ENCODE measurements at regions not wholly inside any gene's neighbourhood (a gene's known extent, or its start where the extent isn't known, plus 50 kb on each side); places are given as distances from the start of the nearest gene placed in this dataset.

DNA sequence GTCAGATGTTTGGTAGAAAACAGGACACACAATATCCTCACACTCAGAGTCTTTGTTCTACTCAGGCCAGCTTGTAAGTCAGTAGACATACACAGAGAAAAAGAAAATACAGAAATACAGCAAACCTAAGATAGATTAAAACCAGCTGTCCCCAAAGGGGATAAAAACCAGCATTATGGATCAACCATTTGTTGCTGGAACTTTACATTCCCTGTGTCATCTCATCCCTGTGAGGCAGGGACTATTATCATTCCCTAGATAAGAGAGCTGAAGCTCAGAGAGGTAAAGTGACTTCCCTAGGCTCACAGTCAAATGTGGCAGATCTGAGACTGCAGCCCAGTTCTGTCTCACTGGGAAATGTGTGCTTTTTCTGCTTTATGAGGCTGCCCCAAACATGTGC, 80.7 kb downstream of the DMRTA2 start:
- Histone ChIP-seq H3K36me3 (no peaks in the 10 kb centered on the region), H3K9me3 (replicated peaks) (peaks cover 12% of the 10 kb centered on the region), H3K27me3 (ENCODE audit: low read depth) (peaks cover 97% of the 10 kb centered on the region), H3K4me1 (no peaks in the 10 kb centered on the region), H3K4me3 (no peak overlapping the region), H3K27ac (replicated peaks) (no peak overlapping the region)
- intact Hi-C loops (cut with micrococcal nuclease) = no loop called here
- DNase-seq = no peak
- TF ChIP-seq, protein P1, sequence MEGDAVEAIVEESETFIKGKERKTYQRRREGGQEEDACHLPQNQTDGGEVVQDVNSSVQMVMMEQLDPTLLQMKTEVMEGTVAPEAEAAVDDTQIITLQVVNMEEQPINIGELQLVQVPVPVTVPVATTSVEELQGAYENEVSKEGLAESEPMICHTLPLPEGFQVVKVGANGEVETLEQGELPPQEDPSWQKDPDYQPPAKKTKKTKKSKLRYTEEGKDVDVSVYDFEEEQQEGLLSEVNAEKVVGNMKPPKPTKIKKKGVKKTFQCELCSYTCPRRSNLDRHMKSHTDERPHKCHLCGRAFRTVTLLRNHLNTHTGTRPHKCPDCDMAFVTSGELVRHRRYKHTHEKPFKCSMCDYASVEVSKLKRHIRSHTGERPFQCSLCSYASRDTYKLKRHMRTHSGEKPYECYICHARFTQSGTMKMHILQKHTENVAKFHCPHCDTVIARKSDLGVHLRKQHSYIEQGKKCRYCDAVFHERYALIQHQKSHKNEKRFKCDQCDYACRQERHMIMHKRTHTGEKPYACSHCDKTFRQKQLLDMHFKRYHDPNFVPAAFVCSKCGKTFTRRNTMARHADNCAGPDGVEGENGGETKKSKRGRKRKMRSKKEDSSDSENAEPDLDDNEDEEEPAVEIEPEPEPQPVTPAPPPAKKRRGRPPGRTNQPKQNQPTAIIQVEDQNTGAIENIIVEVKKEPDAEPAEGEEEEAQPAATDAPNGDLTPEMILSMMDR (IDR thresholded peaks at IDR 0.05; ENCODE audit: borderline replicate concordance) = no peak

DNA sequence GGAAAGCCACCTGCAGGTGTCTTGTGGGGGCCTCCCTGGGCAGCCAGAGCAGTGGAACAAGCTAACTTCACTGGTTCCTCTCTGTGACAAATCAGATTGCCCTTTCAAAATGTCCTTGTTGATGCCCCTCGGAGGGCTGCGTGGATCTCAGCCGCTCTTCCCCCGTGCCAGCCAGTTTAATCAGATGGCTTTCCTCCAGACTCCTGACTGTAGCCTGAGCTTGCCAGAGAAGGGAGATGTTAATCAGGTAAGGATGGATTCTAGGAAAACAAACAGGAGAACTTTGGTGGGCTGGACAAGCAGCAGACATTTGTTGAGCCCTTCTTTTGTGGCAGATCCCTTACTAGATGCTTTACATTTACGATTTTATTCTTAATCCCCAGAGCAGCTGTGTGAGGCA, 88.2 kb downstream of the DMRTA2 start:
- Histone ChIP-seq H3K9me3 (replicated peaks) (no peaks in the 10 kb centered on the region), H3K27me3 (ENCODE audit: low read depth) (peaks cover 70% of the 10 kb centered on the region), H3K36me3 (no peaks in the 10 kb centered on the region), H3K4me3 (no peak overlapping the region), H3K4me1 (peaks cover 12% of the 10 kb centered on the region), H3K27ac (replicated peaks) (no peak overlapping the region)
- no peak for DNase-seq
- intact Hi-C loops (cut with micrococcal nuclease) = no loop called here
- TF ChIP-seq, protein P1 (IDR thresholded peaks at IDR 0.05; ENCODE audit: borderline replicate concordance) = no peak

DNA sequence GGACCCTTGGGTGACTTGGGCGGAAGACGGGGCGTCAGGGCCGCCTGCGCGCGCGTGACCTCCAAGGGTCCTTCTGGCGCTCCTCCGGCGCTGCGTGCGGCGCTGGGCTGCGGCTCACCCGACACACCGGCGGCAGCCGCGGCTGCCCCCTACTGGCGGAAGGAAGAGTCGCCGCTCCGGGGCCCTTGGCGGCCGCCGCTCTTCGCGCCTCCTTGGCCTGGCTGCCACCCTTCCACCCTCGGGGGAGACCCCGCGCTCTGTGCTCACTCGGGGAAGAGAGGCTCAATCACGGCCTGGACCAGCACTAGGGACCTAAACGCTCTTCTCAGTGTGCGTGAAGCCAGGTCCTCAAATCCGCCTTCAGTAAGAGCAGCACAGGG, 89.7 kb downstream of the DMRTA2 start:
- H3K4me3 ChIP-seq = peak overlapping the region; percentile 69
- peaks cover 56% of the 10 kb centered on the region for H3K27me3 ChIP-seq (ENCODE audit: low read depth)
- peak; percentile 52 for DNase-seq
- TF ChIP-seq, protein P1 (IDR thresholded peaks at IDR 0.05; ENCODE audit: borderline replicate concordance) = peak; percentile 62
- no peaks in the 10 kb centered on the region for H3K36me3 ChIP-seq
- peaks cover 12% of the 10 kb centered on the region for H3K4me1 ChIP-seq
- intact Hi-C loops (cut with micrococcal nuclease) = no loop called here
- H3K9me3 ChIP-seq (replicated peaks) = no peaks in the 10 kb centered on the region
- H3K27ac ChIP-seq (replicated peaks) = peak overlapping the region; percentile 39

DNA sequence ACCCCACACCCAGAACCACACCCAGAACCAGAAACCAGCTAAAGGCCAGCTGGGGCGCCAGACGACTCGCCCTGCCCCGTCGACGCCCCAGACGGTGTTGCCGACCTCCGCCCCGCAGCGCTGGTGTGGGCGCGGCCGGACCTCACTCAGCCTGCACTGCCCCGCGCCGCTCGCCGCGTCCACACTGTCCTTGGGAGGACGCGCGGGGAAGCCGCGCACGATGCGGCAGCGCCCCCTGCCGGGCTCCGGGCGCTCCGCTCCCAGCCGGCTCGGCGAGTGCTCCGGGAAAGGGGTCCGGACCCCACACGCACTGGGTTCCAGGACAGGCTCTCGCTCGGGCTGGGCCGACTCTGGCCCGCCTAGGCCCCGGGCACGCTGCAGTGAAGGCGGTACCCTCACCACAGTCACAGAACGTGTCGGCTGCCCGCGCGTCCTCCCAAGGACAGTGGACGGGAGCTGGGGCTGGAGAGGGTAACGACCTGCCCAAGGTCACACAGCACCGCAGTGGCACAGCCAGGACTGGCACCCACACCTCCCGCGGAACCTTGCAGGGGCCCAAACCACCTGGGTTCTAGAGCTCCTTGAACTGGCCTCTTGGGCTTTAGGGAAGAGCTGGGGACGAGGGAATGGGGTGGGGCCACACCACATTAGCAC, 90.2 kb downstream of the DMRTA2 start:
- peak overlapping the region; percentile 69 for H3K4me3 ChIP-seq
- peak overlapping the region; percentile 39 for H3K27ac ChIP-seq (replicated peaks)
- peaks cover 12% of the 10 kb centered on the region for H3K4me1 ChIP-seq
- intact Hi-C loops (cut with micrococcal nuclease) = no loop called here
- DNase-seq = peak; percentile 59
- TF ChIP-seq, protein P1 (IDR thresholded peaks at IDR 0.05; ENCODE audit: borderline replicate concordance) = peak; percentile 80
- H3K9me3 ChIP-seq (replicated peaks) = no peaks in the 10 kb centered on the region
- H3K36me3 ChIP-seq = no peaks in the 10 kb centered on the region
- H3K27me3 ChIP-seq (ENCODE audit: low read depth) = peaks cover 52% of the 10 kb centered on the region

DNA sequence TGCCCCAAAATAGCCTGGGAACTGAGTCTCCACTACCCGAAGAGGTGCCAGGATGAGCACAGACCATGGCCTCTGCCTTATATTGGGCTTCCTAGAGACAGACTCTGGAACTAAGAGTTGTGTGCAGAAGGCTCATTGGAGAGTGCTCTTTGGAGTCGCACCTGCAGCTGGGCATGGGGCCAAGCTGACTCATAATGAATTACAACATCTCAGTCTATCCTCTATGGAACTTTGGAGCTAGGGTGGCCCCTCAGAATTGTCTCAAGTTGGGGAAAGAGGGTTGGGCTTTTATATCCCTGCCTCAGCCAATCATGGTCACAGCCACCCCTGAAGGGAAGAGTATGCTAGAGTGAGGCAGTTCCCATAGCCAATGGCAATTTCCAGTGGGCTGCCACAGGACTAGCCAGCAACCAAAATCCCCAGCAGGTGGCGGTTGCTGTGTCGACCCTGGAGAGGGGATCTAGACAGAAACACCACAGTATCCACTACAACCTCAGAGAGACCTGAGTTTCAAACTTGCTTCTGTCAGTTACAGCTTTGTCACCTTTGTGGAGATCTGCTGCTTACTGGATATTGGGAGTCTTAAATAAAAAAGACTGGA, 93.8 kb downstream of the DMRTA2 start:
- intact Hi-C loops (cut with micrococcal nuclease) = no loop called here
- Histone ChIP-seq H3K4me1 (peaks cover 12% of the 10 kb centered on the region), H3K27ac (replicated peaks) (no peak overlapping the region), H3K4me3 (no peak overlapping the region), H3K36me3 (no peaks in the 10 kb centered on the region), H3K9me3 (replicated peaks) (no peaks in the 10 kb centered on the region), H3K27me3 (ENCODE audit: low read depth) (peaks cover 24% of the 10 kb centered on the region)
- TF ChIP-seq, protein P1 (IDR thresholded peaks at IDR 0.05; ENCODE audit: borderline replicate concordance) = no peak
- DNase-seq = no peak

Measured in left ventricle myocardium inferior (tissue), 1 donor.